Upper lobe of left lung (tissue), 6 donors: ENCODE measurements at regions not wholly inside any gene's neighbourhood (a gene's known extent, or its start where the extent isn't known, plus 50 kb on each side); places are given as distances from the start of the nearest gene placed in this dataset.

Experiments used
- ATAC-seq, 2 donors: fragments of 200-7000 bp; cut with Tn5 transposase; one replicate each; pipeline ENCODE4 v1.9.1; 2022; ENCODE audit warnings: mild to moderate bottlenecking in 2 of 2, moderate library complexity in 2 of 2; ENCODE audit not compliant: low FRiP score in 2 of 2
- DNase-seq, 2 donors: peaks; one replicate each; pipeline ENCODE4 v3.0.0-alpha.2; 2019 to 2020
- H3K27ac ChIP-seq, 4 donors: fragments of 200-600 bp; sonication (generic); one replicate each; pipeline ENCODE4 v1.5.1; 2016 to 2019
- H3K27me3 ChIP-seq, 4 donors: fragments of 200-600 bp; sonication (generic); one replicate each; pipeline ENCODE4 v1.5.1; 2017 to 2019
- H3K36me3 ChIP-seq, 4 donors: fragments of 200-600 bp; sonication (generic); one replicate each; pipeline ENCODE4 v1.5.1; 2016 to 2019
- H3K4me1 ChIP-seq, 4 donors: fragments of 200-600 bp; sonication (generic); one replicate each; pipeline ENCODE4 v1.5.1; 2018 to 2019
- H3K4me3 ChIP-seq, 4 donors: fragments of 200-600 bp; sonication (generic); one replicate each; pipeline ENCODE4 v1.5.1; 2017 to 2019; ENCODE audit warnings: mild to moderate bottlenecking in 2 of 4, moderate library complexity in 1 of 4
- H3K9me3 ChIP-seq, 4 donors: fragments of 200-600 bp; sonication (generic); one replicate each; pipeline ENCODE4 v1.5.1; 2018 to 2019
- EP300 ChIP-seq, 4 donors: sonication (generic); formaldehyde crosslinking; IDR thresholded peaks; one replicate each; pipeline ENCODE4 v1.5.1; 2017; ENCODE audit warnings: antibody characterized with exemption in 4 of 4, control low read depth in 2 of 4
- POLR2A ChIP-seq, 4 donors: fragments of 450-650 bp; IDR thresholded peaks; one replicate each; pipeline ENCODE4 v1.5.1; 2016 to 2017; ENCODE audit warnings: antibody characterized with exemption in 4 of 4, mild to moderate bottlenecking in 2 of 4
- POLR2AphosphoS5 ChIP-seq, 2 donors: sonication (generic); formaldehyde crosslinking; IDR thresholded peaks; one replicate each; pipeline ENCODE4 v1.5.1; 2017; ENCODE audit warnings: antibody characterized with exemption in 2 of 2
- WGBS, 2 donors: methylation state at CpG; one replicate each; pipeline ENCODE4 v1.1.5; 2017 to 2018; 5-methylcytosine and 5-hydroxymethylcytosine counted together
- TF ChIP-seq, protein P1 (sequence below), 6 experiments: fragments of 450-650 bp in 4 of 6; fragments of 200-600 bp in 2 of 6; sonication (generic) in 2 of 6; IDR thresholded peaks; one replicate each; pipeline ENCODE4 v1.5.1; 2016 to 2019; ENCODE audit warnings: antibody characterized with exemption in 6 of 6
- donor health status: DM: no; HTN: no; CAD: no; lungs with moderate emphysema.
- donor health status: DM: no; HTN: yes; CAD: no; lungs with severe emphysema.

GRCh38 chr10:10642751-10643150, 374.9 kb upstream of the CELF2 start:
- H3K4me1 ChIP-seq: peaks cover 4 to 13% (median 10%) of the 10 kb centered on the region in 4 donors
- peak overlapping the region in 2 of 4 donors; percentile 10 to 11 for H3K27ac ChIP-seq
- DNase-seq: peak; percentile 39 to 84
- no peaks in the 10 kb centered on the region for H3K27me3 ChIP-seq
- H3K4me3 ChIP-seq: no peak overlapping the region
- WGBS, 2 donors: 18 to 37% methylated on average over 2 of the region's 2 CpGs
- TF ChIP-seq EP300 (IDR thresholded peaks at IDR 0.05): peak in 2 of 4 donors; percentile 77 to 87
- TF ChIP-seq, protein P1, sequence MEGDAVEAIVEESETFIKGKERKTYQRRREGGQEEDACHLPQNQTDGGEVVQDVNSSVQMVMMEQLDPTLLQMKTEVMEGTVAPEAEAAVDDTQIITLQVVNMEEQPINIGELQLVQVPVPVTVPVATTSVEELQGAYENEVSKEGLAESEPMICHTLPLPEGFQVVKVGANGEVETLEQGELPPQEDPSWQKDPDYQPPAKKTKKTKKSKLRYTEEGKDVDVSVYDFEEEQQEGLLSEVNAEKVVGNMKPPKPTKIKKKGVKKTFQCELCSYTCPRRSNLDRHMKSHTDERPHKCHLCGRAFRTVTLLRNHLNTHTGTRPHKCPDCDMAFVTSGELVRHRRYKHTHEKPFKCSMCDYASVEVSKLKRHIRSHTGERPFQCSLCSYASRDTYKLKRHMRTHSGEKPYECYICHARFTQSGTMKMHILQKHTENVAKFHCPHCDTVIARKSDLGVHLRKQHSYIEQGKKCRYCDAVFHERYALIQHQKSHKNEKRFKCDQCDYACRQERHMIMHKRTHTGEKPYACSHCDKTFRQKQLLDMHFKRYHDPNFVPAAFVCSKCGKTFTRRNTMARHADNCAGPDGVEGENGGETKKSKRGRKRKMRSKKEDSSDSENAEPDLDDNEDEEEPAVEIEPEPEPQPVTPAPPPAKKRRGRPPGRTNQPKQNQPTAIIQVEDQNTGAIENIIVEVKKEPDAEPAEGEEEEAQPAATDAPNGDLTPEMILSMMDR (IDR thresholded peaks at IDR 0.05): no peak
- TF ChIP-seq POLR2A (IDR thresholded peaks at IDR 0.05): no peak
- peak; percentile 66 to 87 for TF ChIP-seq POLR2AphosphoS5 (IDR thresholded peaks at IDR 0.05)
- H3K36me3 ChIP-seq: no peaks in the 10 kb centered on the region
- H3K9me3 ChIP-seq: no peaks in the 10 kb centered on the region
- peak; percentile 75 to 90 for ATAC-seq

DNA sequence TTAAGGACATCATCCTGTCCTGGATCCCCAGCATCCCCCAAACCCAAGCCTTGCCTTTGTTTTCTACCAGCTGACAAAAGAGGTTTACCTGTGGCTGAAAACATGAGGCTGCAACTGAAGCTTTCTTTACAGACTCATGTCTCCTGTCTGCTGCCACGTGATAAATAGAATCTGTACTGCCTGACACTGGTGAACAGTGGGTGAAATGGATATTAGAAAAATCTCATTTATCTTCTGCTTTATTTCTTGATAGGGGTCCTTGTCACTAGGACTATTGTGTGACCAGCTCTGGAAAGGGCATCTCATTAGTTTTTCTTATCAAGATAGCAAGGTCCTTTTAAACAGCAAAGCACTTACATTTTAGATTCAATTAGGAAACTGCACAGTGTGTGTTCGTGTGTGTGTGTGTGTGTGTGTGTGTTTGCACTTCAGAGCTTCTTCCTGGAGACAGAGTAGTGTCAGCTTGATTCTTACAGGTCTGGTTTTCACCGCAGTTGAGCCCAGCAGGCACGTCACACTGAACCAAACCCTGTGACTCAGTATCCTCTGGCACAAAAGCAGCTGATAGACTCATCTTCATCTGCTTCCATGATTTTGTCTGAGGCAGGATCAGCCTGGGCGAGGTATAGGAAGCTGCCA, 373.5 kb upstream of the CELF2 start:
- peak overlapping the region in 3 of 4 donors; percentile 20 to 60 (median 53) for H3K27ac ChIP-seq

DNA sequence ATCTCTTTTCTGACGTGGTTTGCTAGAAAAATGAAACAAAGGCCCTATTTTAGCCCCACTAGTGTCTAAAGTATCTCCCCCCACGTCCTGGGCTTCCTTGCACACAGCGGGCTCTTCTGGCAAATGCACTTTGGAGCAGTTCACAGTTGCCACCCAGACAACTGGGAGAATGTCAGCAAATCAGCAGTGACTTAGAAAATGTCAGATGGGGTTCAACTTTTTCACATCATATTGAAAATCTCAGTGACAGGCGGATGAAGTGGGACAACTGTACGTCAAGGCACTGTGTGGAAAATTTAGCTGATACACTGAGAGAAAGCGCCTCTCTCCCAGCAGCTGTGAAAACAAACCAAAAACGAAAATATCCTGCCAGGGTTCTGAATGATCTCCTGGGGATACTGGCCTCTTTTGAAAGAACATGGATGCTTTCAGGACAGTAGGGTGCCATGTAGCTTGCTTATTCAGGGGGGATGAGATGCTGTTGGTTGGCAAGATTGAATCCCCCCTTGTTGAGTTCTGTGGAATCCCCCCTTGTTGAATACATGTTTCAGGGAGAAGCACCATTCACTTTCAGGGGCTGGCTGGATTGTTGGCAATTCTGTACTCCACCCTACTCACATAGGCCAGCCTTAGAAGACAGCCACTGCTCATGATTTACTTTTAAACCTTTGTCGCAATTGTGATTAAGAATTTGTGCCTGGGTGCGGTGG, 372.8 kb upstream of the CELF2 start:
- TF ChIP-seq, protein P1 (IDR thresholded peaks at IDR 0.05): no peak
- peak in 1 of 2 donors; percentile 10 for TF ChIP-seq POLR2AphosphoS5 (IDR thresholded peaks at IDR 0.05)
- Histone ChIP-seq H3K9me3 (no peaks in the 10 kb centered on the region), H3K27ac (peak overlapping the region in 2 of 4 donors; percentile 53 to 60), H3K4me1 (peaks cover 4 to 13% (median 10%) of the 10 kb centered on the region in 4 donors), H3K27me3 (no peaks in the 10 kb centered on the region), H3K36me3 (no peaks in the 10 kb centered on the region), H3K4me3 (no peak overlapping the region)
- peak in 1 of 2 donors; percentile 22 for ATAC-seq
- no peak for DNase-seq
- 71 to 82% methylated on average over 8 to 9 of the region's 9 CpGs for WGBS, 2 donors

More for the DNA sequence above, 373.5 kb upstream of the CELF2 start:
- no peak overlapping the region for H3K4me3 ChIP-seq
- H3K4me1 ChIP-seq: peaks cover 4 to 13% (median 10%) of the 10 kb centered on the region in 4 donors
- no peak for TF ChIP-seq POLR2AphosphoS5 (IDR thresholded peaks at IDR 0.05)
- TF ChIP-seq, protein P1 (IDR thresholded peaks at IDR 0.05): no peak
- TF ChIP-seq POLR2A (IDR thresholded peaks at IDR 0.05): no peak
- TF ChIP-seq EP300 (IDR thresholded peaks at IDR 0.05): no peak
- no peaks in the 10 kb centered on the region for H3K36me3 ChIP-seq
- WGBS, 2 donors: 44 to 67% methylated on average over 5 of the region's 5 CpGs
- H3K9me3 ChIP-seq: no peaks in the 10 kb centered on the region
- DNase-seq: no peak
- H3K27me3 ChIP-seq: no peaks in the 10 kb centered on the region
- ATAC-seq: peak in 1 of 2 donors; percentile 89

GRCh38 chr10:10647331-10647730, 370.3 kb upstream of the CELF2 start:
- ATAC-seq: no peak
- Histone ChIP-seq H3K4me1 (peaks cover 2 to 9% (median 5%) of the 10 kb centered on the region in 4 donors), H3K9me3 (no peaks in the 10 kb centered on the region), H3K27me3 (no peaks in the 10 kb centered on the region), H3K27ac (no peak overlapping the region), H3K4me3 (no peak overlapping the region), H3K36me3 (no peaks in the 10 kb centered on the region)
- DNase-seq: no peak
- TF ChIP-seq POLR2AphosphoS5 (IDR thresholded peaks at IDR 0.05) (no peak), POLR2A (IDR thresholded peaks at IDR 0.05) (no peak), EP300 (IDR thresholded peaks at IDR 0.05) (no peak)
- TF ChIP-seq, protein P1 (IDR thresholded peaks at IDR 0.05): no peak
- WGBS, 2 donors: 81 to 87% methylated on average over 7 of the region's 7 CpGs
